HG03442 (cell line): ENCODE measurements at regions not wholly inside any gene's neighbourhood (a gene's known extent, or its start where the extent isn't known, plus 50 kb on each side); places are given as distances from the start of the nearest gene placed in this dataset.
"Not testable (repeated sequence)": the region's sequence is repeated elsewhere in the genome, so short reads cannot be mapped to it uniquely, and the experiment has no call there.

Source experiments
- ATAC-seq: cut with Tn5 transposase; IDR thresholded peaks from one replicate; pipeline ENCODE4 v1.9.1; 2021; ENCODE audit warnings: mild to moderate bottlenecking, moderate library complexity; ENCODE audit not compliant: unreplicated experiment

- ATAC-seq = not testable (repeated sequence)
Observed at GRCh38 chr15:20105011-20105990, 436.3 kb downstream of the GOLGA6L6 start.

GRCh38 chr15:20104551-20104950 is 437.0 kb downstream of the GOLGA6L6 start:
- not testable (repeated sequence) for ATAC-seq

- not testable (repeated sequence) for ATAC-seq
Observed at GRCh38 chr15:20102862-20103261, 438.7 kb downstream of the GOLGA6L6 start.

GRCh38 chr15:20102209-20102608 is 439.4 kb downstream of the GOLGA6L6 start:
- not testable (repeated sequence) for ATAC-seq

- not testable (repeated sequence) for ATAC-seq
Observed at GRCh38 chr15:20101281-20101680, 440.3 kb downstream of the GOLGA6L6 start.

GRCh38 chr15:20100604-20101270 is 440.9 kb downstream of the GOLGA6L6 start:
- ATAC-seq = not testable (repeated sequence)

GRCh38 chr15:20095699-20096303 is 445.8 kb downstream of the GOLGA6L6 start:
- ATAC-seq = not testable (repeated sequence)

GRCh38 chr15:20089541-20089940 is 452.1 kb downstream of the GOLGA6L6 start:
- not testable (repeated sequence) for ATAC-seq

- not testable (repeated sequence) for ATAC-seq
Observed at GRCh38 chr15:20084026-20084425, 457.6 kb downstream of the GOLGA6L6 start.

- ATAC-seq = not testable (repeated sequence)
Observed at GRCh38 chr15:20074082-20074481, 467.5 kb downstream of the GOLGA6L6 start.

- not testable (repeated sequence) for ATAC-seq
Observed at GRCh38 chr15:20069043-20069442, 472.6 kb downstream of the GOLGA6L6 start.

- not testable (repeated sequence) for ATAC-seq
Observed at GRCh38 chr15:20066173-20066572, 475.4 kb downstream of the GOLGA6L6 start.

- ATAC-seq = not testable (repeated sequence)
Observed at GRCh38 chr15:20065508-20065907, 476.1 kb downstream of the GOLGA6L6 start.

GRCh38 chr15:20063167-20063566 is 478.4 kb downstream of the GOLGA6L6 start:
- ATAC-seq = not testable (repeated sequence)

- not testable (repeated sequence) for ATAC-seq
Observed at GRCh38 chr15:20060838-20061237, 480.8 kb downstream of the GOLGA6L6 start.

GRCh38 chr15:20056871-20057270 is 484.7 kb downstream of the GOLGA6L6 start:
- ATAC-seq = not testable (repeated sequence)

GRCh38 chr15:20055921-20056320 is 485.7 kb downstream of the GOLGA6L6 start:
- not testable (repeated sequence) for ATAC-seq

GRCh38 chr15:20048189-20048588 is 493.4 kb downstream of the GOLGA6L6 start:
- not testable (repeated sequence) for ATAC-seq

- ATAC-seq = not testable (repeated sequence)
Observed at GRCh38 chr15:20045165-20045564, 496.4 kb downstream of the GOLGA6L6 start.

GRCh38 chr15:20040691-20041090 is 500.9 kb downstream of the GOLGA6L6 start:
- not testable (repeated sequence) for ATAC-seq

- ATAC-seq = not testable (repeated sequence)
Observed at GRCh38 chr15:20025040-20025439, 516.6 kb downstream of the GOLGA6L6 start.
